ENCODE measurements at regions not wholly inside any gene's neighbourhood (a gene's known extent, or its start where the extent isn't known, plus 50 kb on each side); places are given as distances from the start of the nearest gene placed in this dataset.

GRCh38 chr20:48471759-48472408 is 355.9 kb downstream of the PREX1 start:
- no peaks in the 10 kb centered on the region for H3K36me3 Mint-ChIP-seq (ENCODE audit: insufficient read depth)
- peaks cover 3% of the 10 kb centered on the region for H3K27me3 Mint-ChIP-seq
- no peaks in the 10 kb centered on the region for H3K9me3 Mint-ChIP-seq (ENCODE audit: low read depth)
- DNase-seq (ENCODE audit: low spot score, unreplicated experiment), result no peak
- no peaks in the 10 kb centered on the region for H3K4me1 Mint-ChIP-seq (ENCODE audit: low read depth)
- no peak overlapping the region for H3K27ac Mint-ChIP-seq
- no peak overlapping the region for H3K4me3 Mint-ChIP-seq (ENCODE audit: low read depth)
- TF ChIP-seq CTCF (IDR thresholded peaks at IDR 0.05; ENCODE audit: unreplicated experiment), result no peak

DNA sequence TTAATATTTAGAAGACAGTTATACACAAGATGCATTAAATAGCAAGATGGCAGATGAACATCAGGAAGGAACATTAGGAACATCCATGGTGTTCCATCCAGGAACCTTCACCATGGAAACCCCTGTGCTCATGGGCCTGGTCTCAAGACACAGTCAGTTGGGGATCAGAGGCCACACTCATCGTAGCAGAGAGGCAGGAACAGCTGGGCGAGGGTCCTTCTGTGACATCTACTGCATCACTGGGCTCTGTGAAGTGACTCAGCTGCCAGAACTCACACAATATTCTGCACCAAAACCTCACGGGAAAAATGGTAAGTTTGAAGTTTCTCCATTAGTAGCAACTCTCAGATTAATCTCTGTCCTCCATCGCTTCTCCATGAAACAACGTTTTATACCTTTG is 356.6 kb downstream of the PREX1 start:
- no peaks in the 10 kb centered on the region for H3K4me1 Mint-ChIP-seq (ENCODE audit: low read depth)
- H3K27ac Mint-ChIP-seq, result no peak overlapping the region
- H3K4me3 Mint-ChIP-seq (ENCODE audit: low read depth), result no peak overlapping the region
- DNase-seq (ENCODE audit: low spot score, unreplicated experiment), result no peak
- peaks cover 3% of the 10 kb centered on the region for H3K9me3 Mint-ChIP-seq (ENCODE audit: low read depth)
- H3K27me3 Mint-ChIP-seq, result no peaks in the 10 kb centered on the region
- no peaks in the 10 kb centered on the region for H3K36me3 Mint-ChIP-seq (ENCODE audit: insufficient read depth)
- no peak for TF ChIP-seq CTCF (IDR thresholded peaks at IDR 0.05; ENCODE audit: unreplicated experiment)

- Mint-ChIP-seq H3K36me3 (ENCODE audit: insufficient read depth) (no peaks in the 10 kb centered on the region), H3K4me1 (ENCODE audit: low read depth) (no peaks in the 10 kb centered on the region), H3K4me3 (ENCODE audit: low read depth) (no peak overlapping the region), H3K27ac (no peak overlapping the region), H3K27me3 (no peaks in the 10 kb centered on the region), H3K9me3 (ENCODE audit: low read depth) (peaks cover 4% of the 10 kb centered on the region)
- TF ChIP-seq CTCF (IDR thresholded peaks at IDR 0.05; ENCODE audit: unreplicated experiment), result no peak
- no peak for DNase-seq (ENCODE audit: low spot score, unreplicated experiment)
Observed at GRCh38 chr20:48470141-48470540, 357.7 kb downstream of the PREX1 start.

DNA sequence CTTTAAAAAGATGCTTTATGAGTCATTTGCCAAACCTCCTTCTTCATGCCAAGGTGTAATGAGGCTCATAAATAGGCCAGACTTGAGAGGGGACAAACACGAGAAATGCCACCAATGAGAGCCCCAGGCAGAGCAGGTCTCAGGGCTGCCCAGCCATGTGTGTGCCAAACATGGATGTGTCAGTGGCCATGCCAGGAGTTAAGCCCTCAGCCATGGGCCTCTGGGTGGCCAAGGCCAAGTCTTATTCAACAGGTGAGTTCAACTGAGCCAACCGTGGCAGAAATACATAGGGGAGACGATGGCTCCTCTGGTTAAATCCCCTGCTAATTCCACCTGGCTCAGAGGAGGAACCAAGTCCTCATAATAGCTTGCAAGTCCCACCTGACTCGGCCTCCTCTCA is 358.8 kb downstream of the PREX1 start:
- no peaks in the 10 kb centered on the region for H3K36me3 Mint-ChIP-seq (ENCODE audit: insufficient read depth)
- peaks cover 4% of the 10 kb centered on the region for H3K9me3 Mint-ChIP-seq (ENCODE audit: low read depth)
- H3K4me3 Mint-ChIP-seq (ENCODE audit: low read depth), result no peak overlapping the region
- H3K27me3 Mint-ChIP-seq, result no peaks in the 10 kb centered on the region
- TF ChIP-seq CTCF (IDR thresholded peaks at IDR 0.05; ENCODE audit: unreplicated experiment), result no peak
- H3K4me1 Mint-ChIP-seq (ENCODE audit: low read depth), result no peaks in the 10 kb centered on the region
- H3K27ac Mint-ChIP-seq, result no peak overlapping the region
- no peak for DNase-seq (ENCODE audit: low spot score, unreplicated experiment)

DNA sequence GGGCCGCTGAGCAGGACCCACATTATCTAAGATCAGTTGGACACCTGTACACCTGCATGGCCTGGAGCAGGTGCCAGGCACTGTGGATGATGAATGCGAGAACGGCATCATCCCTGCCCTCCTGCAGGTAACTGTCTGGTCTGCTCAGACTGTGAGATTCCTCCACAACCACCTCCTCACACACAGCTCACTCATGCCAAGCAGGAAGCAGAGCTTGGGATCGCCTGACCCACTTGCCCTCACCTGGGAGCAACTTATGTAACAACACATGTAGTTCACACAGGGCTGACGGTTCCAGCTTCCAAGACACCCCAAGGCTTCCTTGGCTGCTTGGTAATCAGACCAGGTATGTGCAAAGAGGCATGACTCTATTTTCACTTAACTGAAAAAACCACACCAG is 359.2 kb downstream of the PREX1 start:
- no peak for DNase-seq (ENCODE audit: low spot score, unreplicated experiment)
- H3K27me3 Mint-ChIP-seq, result no peaks in the 10 kb centered on the region
- H3K36me3 Mint-ChIP-seq (ENCODE audit: insufficient read depth), result no peaks in the 10 kb centered on the region

More for the DNA sequence above, 359.2 kb downstream of the PREX1 start:
- Mint-ChIP-seq H3K4me3 (ENCODE audit: low read depth) (no peak overlapping the region), H3K4me1 (ENCODE audit: low read depth) (no peaks in the 10 kb centered on the region), H3K27ac (no peak overlapping the region), H3K9me3 (ENCODE audit: low read depth) (peaks cover 4% of the 10 kb centered on the region)
- no peak for TF ChIP-seq CTCF (IDR thresholded peaks at IDR 0.05; ENCODE audit: unreplicated experiment)

All from progenitor cell of endocrine pancreas (in vitro differentiated cells).